WI38 (cell line): ENCODE measurements at regions not wholly inside any gene's neighbourhood (a gene's known extent, or its start where the extent isn't known, plus 50 kb on each side); places are given as distances from the start of the nearest gene placed in this dataset.

Experiments
- H3K4me3 ChIP-seq: 2 replicates; pipeline ENCODE4 v1.5.1; 2011; ENCODE audit warnings: low read depth, mild to moderate bottlenecking, control low read depth, low read length
- TF ChIP-seq, protein P1 (sequence below): IDR thresholded peaks from 2 replicates; pipeline ENCODE4 v1.5.1; 2012; ENCODE audit warnings: low read depth, mild to moderate bottlenecking, control low read depth, low read length

GRCh38 chr20:48324744-48325143 lies 503.1 kb downstream of the PREX1 start:
- TF ChIP-seq, protein P1, sequence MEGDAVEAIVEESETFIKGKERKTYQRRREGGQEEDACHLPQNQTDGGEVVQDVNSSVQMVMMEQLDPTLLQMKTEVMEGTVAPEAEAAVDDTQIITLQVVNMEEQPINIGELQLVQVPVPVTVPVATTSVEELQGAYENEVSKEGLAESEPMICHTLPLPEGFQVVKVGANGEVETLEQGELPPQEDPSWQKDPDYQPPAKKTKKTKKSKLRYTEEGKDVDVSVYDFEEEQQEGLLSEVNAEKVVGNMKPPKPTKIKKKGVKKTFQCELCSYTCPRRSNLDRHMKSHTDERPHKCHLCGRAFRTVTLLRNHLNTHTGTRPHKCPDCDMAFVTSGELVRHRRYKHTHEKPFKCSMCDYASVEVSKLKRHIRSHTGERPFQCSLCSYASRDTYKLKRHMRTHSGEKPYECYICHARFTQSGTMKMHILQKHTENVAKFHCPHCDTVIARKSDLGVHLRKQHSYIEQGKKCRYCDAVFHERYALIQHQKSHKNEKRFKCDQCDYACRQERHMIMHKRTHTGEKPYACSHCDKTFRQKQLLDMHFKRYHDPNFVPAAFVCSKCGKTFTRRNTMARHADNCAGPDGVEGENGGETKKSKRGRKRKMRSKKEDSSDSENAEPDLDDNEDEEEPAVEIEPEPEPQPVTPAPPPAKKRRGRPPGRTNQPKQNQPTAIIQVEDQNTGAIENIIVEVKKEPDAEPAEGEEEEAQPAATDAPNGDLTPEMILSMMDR, result no peak
- no peak overlapping the region for H3K4me3 ChIP-seq

GRCh38 chr20:48321271-48321670 lies 506.5 kb downstream of the PREX1 start:
- H3K4me3 ChIP-seq, result no peak overlapping the region
- TF ChIP-seq, protein P1, result no peak

DNA sequence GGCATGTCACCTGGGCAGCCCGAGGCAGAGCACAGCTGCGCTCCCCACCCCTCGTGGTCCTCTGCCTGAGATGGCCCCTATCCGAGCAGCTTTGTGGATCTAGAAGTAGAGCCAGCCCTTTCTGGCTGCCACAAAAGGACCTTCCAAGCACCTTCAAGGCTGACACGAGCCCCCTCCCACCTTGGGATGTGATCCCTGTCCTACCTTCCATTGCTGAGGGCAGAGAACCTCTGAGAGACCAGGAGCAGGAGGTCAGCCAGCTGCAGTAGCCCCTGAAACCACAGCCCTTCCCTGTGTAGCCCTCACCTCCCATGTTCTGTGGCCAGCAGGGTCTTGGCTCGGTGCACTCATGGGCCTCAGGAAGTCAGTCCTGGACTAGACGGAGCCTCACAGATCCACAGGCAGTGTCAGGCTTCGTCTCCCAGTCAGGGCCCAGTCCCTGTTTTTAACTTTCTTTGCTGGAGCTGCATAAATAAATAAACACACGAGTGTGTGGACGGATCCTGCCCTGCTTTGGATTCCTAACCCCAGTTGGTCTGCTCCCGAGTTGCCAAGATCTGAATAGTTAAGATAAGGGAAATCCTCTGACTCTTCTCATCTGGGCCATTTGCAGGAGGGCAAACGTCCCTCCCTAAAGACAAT lies 507.7 kb downstream of the PREX1 start:
- H3K4me3 ChIP-seq, result no peak overlapping the region
- TF ChIP-seq, protein P1, result no peak

GRCh38 chr20:48317578-48317977 lies 510.2 kb downstream of the PREX1 start:
- TF ChIP-seq, protein P1, result no peak
- H3K4me3 ChIP-seq, result no peak overlapping the region

DNA sequence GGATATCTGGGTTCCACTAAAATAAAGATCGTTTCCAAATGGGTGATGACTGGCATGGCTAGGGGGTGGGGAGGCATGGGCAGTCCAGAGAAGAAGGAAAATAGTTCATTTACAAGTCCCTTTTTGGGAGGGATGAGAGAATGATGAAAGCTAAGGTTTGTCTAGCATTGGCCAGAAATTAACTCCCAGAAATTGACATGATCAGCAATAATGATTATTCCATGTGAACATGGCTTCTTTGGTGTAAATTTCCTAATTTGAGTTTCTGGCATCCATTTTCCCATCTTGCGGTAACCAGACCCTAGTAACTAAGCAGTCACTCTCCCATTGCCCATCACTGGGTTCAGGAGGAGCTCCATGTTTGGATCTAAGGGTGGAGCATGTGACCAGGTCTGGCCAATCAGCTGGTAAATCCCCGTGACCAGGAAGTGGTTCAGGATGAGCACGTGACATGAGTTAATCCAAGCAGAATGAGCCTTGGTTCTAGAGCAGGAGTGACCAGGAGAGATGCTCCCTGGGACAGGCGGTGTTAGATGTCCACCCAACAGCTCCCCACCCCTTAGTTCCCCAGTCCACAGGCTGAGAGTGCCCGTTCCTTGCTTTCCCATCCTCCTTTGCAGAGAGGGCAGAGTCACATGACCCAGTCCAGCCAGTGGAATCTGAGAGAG lies 512.7 kb downstream of the PREX1 start:
- TF ChIP-seq, protein P1, result no peak
- H3K4me3 ChIP-seq, result no peak overlapping the region

GRCh38 chr20:48313324-48313723 lies 514.5 kb downstream of the PREX1 start:
- TF ChIP-seq, protein P1, result no peak
- H3K4me3 ChIP-seq, result no peak overlapping the region

DNA sequence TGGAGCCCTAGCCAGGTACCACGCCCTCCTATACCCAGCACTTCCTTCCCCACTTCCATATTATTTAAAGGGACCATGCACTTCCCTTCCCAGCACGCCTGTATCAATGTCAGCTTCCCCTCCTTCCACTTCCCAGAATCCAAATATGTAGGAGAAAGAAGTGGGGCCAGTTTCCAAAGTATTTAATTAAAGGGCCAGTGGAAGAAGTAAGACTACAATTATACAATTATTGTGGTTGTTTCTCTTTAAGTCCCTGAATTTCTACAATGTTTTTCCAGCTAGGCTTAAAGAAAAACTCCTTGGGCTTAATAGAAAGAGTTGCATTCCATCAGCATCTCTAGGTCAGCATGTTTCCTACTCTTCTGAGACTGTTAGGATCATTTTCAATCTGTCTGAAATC lies 515.8 kb downstream of the PREX1 start:
- TF ChIP-seq, protein P1, result no peak
- H3K4me3 ChIP-seq, result no peak overlapping the region
